Posterior vena cava (tissue), 2 donors: ENCODE measurements at regions not wholly inside any gene's neighbourhood (a gene's known extent, or its start where the extent isn't known, plus 50 kb on each side); places are given as distances from the start of the nearest gene placed in this dataset.

ENCODE experiments used
- DNase-seq: peaks from one replicate; pipeline ENCODE4 v3.0.0-alpha.2; 2020; ENCODE audit warnings: low spot score
- intact Hi-C, 2 donors: fragments of 100-400 bp; cut with DNase I; formaldehyde crosslinking; loops; one replicate each; pipeline versions ENCODE4 v1.14.1 to v1.14.2; 2022 to 2023
- donor health status: DM: yes; HTN: yes; CAD: no.
- donor health status: DM: yes; HTN: yes; CAD: no.

DNA sequence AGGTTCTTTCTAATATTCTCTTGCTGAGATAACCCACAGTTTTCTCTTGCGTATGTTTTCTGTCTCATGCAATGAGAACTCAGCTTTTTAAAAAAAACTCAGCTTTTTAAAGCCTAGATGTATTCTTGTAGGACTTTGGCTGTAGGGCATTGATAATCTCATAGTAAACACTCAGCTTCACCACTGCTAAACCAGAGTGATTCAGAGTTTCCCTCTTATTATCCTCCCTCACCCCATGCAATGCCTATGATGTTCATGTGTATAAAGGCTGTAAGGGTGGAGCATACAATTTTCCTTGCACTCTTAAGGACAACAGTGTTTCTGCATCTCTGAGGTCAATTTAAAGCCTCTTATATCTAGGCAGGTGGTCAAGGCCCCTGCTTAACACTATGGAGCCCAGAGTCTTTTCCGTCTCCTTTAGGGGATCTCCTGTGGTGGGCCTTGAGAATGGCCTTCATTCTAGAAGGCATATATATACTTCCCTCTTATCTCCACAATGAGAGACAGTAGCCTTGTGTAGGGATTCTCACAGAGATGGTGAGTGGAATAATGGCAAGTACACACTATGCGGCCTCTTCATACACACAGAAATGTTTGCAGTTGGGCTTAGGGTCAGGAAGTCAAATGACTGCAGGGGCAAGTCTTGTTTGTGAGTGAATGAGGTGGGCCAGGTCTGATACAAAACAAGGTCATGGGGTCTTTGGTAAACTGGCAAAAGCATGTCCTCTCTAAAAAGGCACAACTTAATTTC, 279.6 kb downstream of the HS3ST3A1 start:
- DNase-seq: no peak
- intact Hi-C loops: no loop called here

DNA sequence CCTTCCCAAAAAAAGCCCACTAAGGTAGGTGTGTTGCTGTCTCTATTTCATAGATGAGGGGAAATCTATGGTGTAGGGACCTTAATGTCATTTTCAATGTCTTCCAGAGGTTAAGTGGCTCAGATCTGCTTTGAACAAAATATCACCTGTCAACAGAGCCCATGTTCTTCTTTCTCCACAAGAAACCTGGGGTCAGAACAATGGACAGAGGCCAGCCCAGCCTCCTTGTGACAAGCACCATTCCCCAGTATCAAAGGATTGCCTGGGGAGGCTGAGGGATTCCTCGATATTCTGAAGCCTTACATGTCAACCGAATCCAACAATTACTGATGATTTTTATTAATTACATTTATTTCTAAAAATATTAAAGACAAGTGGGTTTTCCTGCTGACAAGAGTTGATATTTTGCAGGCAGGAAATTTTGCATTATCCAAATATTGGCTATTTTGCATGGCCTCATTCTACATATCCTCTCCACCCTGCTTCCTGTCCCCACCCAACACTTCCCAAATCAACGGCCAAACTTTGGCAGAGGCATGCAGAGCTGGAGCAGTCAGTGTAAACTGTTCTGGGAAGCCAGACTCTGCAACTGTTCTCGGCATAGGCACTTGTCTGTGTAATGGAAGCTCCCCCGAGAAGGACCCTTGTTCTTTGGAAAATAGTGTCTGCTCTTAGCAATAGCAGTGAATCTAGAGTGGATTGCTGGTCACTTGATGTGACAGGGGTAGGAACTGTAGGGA, 281.5 kb downstream of the HS3ST3A1 start:
- intact Hi-C loops: no loop called here
- DNase-seq: no peak

- no peak for DNase-seq
- intact Hi-C loops: no loop called here
Measured at GRCh38 chr17:13316657-13317056, 285.1 kb downstream of the HS3ST3A1 start.

GRCh38 chr17:13311306-13311705, 290.4 kb downstream of the HS3ST3A1 start:
- intact Hi-C loops: no loop called here

DNA sequence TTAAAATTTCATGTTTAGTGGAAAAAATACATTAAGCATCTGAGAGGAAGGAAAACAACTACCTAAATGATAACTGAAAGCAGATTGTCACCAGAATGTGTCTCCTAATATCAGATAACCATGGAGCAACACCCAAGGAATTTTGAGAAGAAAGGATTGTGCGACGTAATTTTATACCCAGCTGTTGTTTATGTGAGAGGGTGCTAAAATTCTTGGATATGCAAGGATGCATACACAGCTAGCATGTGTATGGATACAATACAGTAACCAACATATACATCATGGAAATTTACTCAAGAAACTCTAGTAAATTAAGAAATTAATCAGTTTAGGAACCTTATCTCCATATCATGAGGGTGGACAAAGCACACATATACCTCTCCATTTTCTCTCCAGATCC, 290.9 kb downstream of the HS3ST3A1 start:
- DNase-seq: no peak
- intact Hi-C loops: no loop called here

More at GRCh38 chr17:13311306-13311705, 290.4 kb downstream of the HS3ST3A1 start:
- no peak for DNase-seq

GRCh38 chr17:13306310-13306962, 288.6 kb upstream of the ELAC2 start:
- intact Hi-C loops: no loop called here
- no peak for DNase-seq

DNA sequence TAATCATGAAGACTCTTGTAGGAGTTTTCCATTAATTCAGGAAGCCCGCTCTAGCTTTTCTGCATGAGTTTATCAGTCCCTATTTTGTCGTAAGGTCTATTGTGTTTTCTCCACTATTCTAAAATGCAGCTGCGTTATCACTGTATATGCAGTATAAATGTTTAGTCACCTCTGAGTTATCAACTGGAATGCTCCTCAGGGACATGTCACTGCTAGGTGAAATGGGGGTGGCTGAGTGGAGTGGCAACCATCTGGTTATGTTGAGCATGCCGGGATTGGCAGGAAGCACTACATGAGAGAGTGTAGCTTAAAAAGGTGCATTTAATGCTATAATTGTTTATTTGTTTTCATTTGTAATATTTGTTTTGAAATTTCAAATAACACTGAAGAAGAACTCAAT, 285.2 kb upstream of the ELAC2 start:
- DNase-seq: no peak
- intact Hi-C loops: no loop called here

- intact Hi-C loops: no loop called here
Measured at GRCh38 chr17:13302419-13302818, 284.6 kb upstream of the ELAC2 start.

DNA sequence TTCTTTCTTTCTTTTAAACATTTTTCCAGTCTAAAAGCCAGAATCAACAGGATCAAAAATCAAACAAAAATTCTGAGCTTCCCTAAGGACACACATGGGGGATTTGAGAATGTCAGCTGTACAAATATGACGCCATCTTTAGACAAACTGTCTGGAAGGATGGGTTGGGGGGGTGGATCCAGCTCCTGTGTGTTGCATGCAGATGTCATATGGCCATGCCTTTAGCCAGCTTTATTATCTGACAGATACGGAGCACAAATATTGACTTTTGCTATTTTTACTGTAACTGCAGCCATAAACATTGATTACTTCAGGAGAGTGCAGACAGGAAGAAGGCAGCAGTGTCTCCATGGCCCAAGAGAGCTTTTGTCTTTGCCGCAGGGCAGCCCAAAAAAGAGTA, 279.4 kb upstream of the ELAC2 start:
- intact Hi-C loops: no loop called here

More at GRCh38 chr17:13302419-13302818, 284.6 kb upstream of the ELAC2 start:
- DNase-seq: no peak

DNA sequence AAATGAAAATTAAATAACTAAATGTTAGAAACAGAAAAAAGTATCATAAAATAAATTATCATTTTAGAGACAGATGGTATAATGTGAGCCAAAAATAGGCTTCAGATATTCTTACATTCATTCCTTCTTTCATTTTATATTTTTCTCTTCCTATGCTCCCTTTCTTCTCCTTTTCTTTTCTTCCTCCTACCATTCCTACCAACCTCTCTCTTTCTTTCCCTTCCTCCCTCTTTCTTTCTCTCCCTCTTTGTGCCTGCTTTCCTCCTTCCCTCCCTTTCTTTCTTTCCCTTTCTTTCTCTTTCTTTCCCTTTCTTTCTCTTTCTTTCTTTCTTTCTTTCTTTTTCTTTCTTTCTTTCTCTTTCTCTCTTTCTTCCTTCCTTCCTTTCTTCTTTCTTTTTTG, 275.6 kb upstream of the ELAC2 start:
- no peak for DNase-seq
- intact Hi-C loops: no loop called here

More for the DNA sequence above, 279.4 kb upstream of the ELAC2 start:
- no peak for DNase-seq

DNA sequence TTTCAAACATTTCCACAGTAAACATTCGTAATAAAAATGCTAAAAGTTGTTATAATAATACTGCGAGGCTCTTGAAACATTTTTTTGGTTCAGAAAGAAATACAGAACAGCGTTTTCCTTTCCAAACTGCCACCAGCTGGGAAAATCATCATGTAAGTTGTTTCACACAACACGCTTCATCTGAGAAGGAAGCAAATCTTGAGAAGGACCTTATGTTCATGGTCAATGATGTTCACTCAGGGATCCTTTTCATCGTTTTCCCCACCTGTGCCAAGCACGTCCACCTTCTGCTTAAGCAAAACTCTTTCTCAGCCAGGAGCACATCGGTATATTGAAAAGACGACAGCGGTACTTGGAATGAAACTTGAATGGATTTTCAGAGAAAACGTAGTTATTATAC, 274.5 kb upstream of the ELAC2 start:
- DNase-seq: no peak
- intact Hi-C loops: no loop called here

- no peak for DNase-seq
- intact Hi-C loops: no loop called here
Measured at GRCh38 chr17:13288248-13288647, 270.4 kb upstream of the ELAC2 start.

GRCh38 chr17:13287226-13287625, 269.4 kb upstream of the ELAC2 start:
- intact Hi-C loops: no loop called here
- DNase-seq: no peak

DNA sequence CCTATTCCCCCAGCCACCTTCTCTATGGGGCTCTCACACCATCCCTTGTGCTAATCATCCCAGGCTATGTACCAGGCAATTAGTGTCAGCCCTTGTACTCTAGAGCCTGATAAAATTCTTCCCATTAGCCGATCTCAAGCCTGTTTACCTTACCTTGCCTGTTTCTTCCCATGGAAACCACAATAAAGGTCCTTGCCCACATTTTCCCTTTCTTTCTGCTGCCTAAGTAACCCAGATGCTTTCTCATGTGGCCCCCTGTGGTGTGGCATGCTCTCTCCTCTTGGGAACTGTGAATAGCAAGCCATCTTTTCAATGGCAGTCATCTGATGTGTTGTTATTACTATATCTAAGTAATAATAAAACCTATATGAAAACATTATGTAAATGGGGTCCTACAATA, 265.8 kb upstream of the ELAC2 start:
- no peak for DNase-seq
- intact Hi-C loops: no loop called here

DNA sequence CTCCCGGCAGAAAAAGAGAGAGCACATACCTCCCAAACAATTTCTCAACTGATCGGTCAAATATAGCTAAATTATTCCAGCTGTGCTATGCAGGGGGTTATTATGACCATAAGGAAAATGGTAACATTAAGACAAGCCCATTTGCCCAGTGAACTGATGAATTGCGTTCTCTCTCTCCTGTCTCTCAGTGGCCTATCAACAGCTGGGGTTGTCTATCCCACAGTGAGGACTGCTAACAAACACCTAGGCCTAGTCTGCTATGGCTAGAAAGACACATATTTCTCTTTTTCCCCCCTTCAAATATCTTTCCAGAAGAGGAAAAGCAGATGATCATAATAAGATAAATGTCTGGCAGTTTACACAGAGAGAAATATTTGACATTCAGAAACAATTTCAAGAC, 263.8 kb upstream of the ELAC2 start:
- intact Hi-C loops: no loop called here
- no peak for DNase-seq

DNA sequence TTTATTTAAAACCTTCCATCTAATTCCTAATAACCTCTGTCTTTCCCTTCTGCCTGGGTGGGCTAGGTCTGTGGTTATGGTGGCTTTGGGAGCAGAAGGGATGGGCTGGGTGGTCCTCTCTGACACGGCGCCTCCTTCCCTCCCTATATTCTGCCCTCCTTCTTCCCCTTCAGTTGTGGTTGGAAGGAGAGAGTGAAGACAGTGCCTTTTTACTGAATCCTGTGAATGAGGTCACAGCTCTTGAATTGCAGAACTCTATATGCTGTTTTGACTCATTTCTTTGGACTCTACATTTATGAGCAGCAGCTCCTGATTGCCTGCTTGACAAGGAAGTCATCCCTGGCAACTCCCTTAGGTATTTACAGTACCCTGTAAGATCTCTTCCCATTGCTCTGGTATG, 256.0 kb upstream of the ELAC2 start:
- no peak for DNase-seq
- intact Hi-C loops: loop anchor here in 1 of 2 donors (2.0 kb wide), 1 partner anchor 141 kb away; no protein-coding TSS in a partner anchor

DNA sequence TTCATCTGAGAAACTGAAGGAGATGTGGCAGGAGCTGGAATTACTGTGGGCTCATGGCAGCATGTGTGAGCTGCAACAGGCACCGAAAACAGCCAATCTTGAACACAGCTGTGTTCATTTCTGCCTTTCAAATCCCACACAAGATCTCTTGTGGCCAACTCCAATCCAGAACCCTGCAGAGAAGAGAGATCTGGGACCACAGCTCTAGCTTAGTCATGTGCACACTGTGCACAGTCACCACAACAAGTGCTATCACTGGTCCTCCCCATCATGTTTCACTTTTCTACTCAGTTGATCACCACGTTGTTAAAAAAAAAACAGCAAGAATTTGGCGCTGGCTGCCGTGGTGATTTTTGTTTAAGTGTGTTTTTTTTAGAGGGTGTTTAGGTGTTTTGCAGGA, 254.5 kb upstream of the ELAC2 start:
- no peak for DNase-seq
- intact Hi-C loops: loop anchor here in 1 of 2 donors (2.0 kb wide), 1 partner anchor 139 kb away; no protein-coding TSS in a partner anchor

DNA sequence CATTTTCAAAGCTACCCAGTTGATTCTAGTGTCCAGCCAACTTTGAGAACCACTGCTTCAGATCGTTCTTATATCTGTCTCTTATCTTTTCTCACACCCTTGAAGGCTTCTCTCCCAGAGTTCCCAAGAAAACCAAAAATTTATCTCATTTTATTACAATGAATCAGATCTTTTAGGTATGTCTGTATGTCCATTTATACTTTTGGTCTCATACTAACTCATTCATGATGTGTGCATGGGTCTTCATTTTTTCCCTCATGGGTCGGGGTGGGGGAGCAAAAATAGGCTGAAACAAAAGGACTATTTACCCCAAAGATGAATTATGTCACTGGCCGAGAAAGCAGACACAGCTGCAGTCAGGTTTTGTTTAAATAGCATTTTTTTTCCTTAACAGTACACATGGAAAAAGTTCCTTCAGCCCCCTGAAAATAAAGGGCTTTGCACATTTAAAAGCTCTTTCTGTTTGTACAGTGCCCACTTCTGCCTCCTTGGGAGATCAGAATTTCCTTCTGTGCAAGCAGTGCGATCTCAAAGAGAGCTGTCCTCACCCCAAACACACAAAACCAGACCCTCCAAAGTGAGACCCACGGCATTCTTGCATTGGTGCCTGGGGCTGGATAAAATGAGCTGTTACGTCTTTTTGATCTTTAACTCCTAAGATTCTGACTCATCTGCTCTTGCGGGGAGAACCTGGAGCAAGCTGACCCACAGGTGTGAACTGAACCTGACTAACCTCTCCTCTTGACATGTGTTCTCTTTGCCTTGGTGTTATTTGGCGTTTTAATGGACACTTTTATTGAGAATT, 251.2 kb upstream of the ELAC2 start:
- intact Hi-C loops: no loop called here

DNA sequence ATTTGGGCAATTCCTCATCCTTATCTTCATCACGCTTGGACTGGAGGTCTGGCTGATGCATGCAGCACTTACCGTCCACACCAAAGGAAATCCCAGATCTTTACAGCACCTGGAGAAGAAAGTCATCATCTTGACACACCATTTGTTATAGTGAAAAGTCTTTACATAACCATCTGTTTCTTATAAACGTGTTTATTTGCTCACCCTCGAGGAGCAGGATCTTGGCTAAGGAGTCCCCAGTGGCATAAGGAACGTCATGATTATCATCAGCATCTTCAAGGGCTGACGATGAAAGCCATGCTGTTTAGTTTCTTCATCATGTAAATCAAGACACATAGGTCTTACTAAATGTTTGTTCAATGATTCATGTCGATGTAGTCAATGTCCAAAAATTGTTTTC, 248.8 kb upstream of the ELAC2 start:
- no peak for DNase-seq
- intact Hi-C loops: no loop called here

More for the DNA sequence above, 251.2 kb upstream of the ELAC2 start:
- no peak for DNase-seq
